ENCODE measurements at regions not wholly inside any gene's neighbourhood (a gene's known extent, or its start where the extent isn't known, plus 50 kb on each side); places are given as distances from the start of the nearest gene placed in this dataset.

DNA sequence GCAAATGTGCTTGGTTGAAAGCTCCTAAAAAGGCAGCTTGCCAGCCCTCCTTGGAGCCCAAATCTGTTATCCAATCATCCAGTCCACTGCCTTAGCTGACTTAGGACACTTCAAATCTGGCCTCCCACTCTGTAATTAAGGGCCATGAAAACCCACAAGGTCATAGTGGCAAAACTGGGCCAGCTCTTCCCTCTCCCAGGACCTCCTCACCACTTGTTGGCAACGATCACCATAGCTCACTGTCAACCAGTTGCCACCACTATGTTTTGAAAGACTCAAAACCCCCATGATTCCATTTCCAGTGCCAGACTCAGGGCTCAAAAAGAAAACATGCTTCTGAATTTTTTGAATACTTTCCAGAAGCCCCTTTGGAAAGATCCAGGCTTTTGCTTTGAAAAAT, 107.5 kb downstream of the NREP start:
- no peak for TF ChIP-seq POLR2A (IDR thresholded peaks at IDR 0.05)
- TF ChIP-seq, protein P1, sequence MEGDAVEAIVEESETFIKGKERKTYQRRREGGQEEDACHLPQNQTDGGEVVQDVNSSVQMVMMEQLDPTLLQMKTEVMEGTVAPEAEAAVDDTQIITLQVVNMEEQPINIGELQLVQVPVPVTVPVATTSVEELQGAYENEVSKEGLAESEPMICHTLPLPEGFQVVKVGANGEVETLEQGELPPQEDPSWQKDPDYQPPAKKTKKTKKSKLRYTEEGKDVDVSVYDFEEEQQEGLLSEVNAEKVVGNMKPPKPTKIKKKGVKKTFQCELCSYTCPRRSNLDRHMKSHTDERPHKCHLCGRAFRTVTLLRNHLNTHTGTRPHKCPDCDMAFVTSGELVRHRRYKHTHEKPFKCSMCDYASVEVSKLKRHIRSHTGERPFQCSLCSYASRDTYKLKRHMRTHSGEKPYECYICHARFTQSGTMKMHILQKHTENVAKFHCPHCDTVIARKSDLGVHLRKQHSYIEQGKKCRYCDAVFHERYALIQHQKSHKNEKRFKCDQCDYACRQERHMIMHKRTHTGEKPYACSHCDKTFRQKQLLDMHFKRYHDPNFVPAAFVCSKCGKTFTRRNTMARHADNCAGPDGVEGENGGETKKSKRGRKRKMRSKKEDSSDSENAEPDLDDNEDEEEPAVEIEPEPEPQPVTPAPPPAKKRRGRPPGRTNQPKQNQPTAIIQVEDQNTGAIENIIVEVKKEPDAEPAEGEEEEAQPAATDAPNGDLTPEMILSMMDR (IDR thresholded peaks at IDR 0.05), result no peak
